Fibroblast of lung (primary cell): ENCODE measurements at regions not wholly inside any gene's neighbourhood (a gene's known extent, or its start where the extent isn't known, plus 50 kb on each side); places are given as distances from the start of the nearest gene placed in this dataset.

ENCODE experiments used
- CTCF ChIP-seq, 2 donors: IDR thresholded peaks in 1 of 2; conservative IDR thresholded peaks in 1 of 2; 1 replicate in 1 of 2; 2 replicates in 1 of 2; pipeline ENCODE4 v1.5.1; 2011 to 2012; ENCODE audit warnings: low read length in 2 of 2, control low read depth in 1 of 2, inconsistent platforms in 1 of 2, low read depth in 1 of 2, mild to moderate bottlenecking in 1 of 2
- EZH2 ChIP-seq: IDR thresholded peaks from 2 replicates; pipeline ENCODE4 v1.5.1; 2012; ENCODE audit warnings: low read length, control low read depth, mild to moderate bottlenecking; ENCODE audit errors: missing control alignments

- TF ChIP-seq CTCF (conservative IDR thresholded peaks at IDR 0.05 in 1 of 2, IDR thresholded peaks at IDR 0.05 in 1 of 2; ENCODE audit: low read depth in 1 of 2, low read length in 2 of 2) (no peak), EZH2 (no peak)
Observed at GRCh38 chr5:106874974-106875373, 795.8 kb downstream of the EFNA5 start.
